ENCODE measurements at regions not wholly inside any gene's neighbourhood (a gene's known extent, or its start where the extent isn't known, plus 50 kb on each side); places are given as distances from the start of the nearest gene placed in this dataset.

- FAIRE-seq = no peak
- H3K4me1 ChIP-seq (ENCODE audit: control insufficient read depth in 2 of 3, insufficient read depth in 2 of 3, low read depth in 1 of 3, low read length in 3 of 3) = no peaks in the 10 kb centered on the region
- no peak overlapping the region for H3K9ac ChIP-seq (ENCODE audit: low read length in 3 of 3)
- H3K36me3 ChIP-seq (ENCODE audit: control insufficient read depth in 2 of 3, insufficient read depth in 3 of 3, low read length in 3 of 3) = no peaks in the 10 kb centered on the region
- intact Hi-C loops (cut with DNase I) = no loop called here
- no peak overlapping the region for H3K27ac ChIP-seq (ENCODE audit: low read depth in 2 of 2, low read length in 2 of 2)
- no peak for TF ChIP-seq CTCF (IDR thresholded peaks at IDR 0.05; ENCODE audit: borderline replicate concordance, extremely low read depth, insufficient read depth)
- no peak overlapping the region for H3K4me3 ChIP-seq (ENCODE audit: low read length in 3 of 3)
- peak in 2 of 5 donors; percentile 1 to 12 for DNase-seq
- H3K27me3 ChIP-seq (ENCODE audit: control insufficient read depth, insufficient read depth, low read length) = no peaks in the 10 kb centered on the region
- no peaks in the 10 kb centered on the region for H3K9me3 ChIP-seq (ENCODE audit: control insufficient read depth in 2 of 3, insufficient read depth in 1 of 3, low read length in 3 of 3)
These were observed 1351.2 kb downstream of the STIM2 start for GRCh38 chr4:28211676-28212470.

- Histone ChIP-seq H3K4me1 (ENCODE audit: control insufficient read depth in 2 of 3, insufficient read depth in 2 of 3, low read depth in 1 of 3, low read length in 3 of 3) (no peaks in the 10 kb centered on the region), H3K27me3 (ENCODE audit: control insufficient read depth, insufficient read depth, low read length) (no peaks in the 10 kb centered on the region), H3K36me3 (ENCODE audit: control insufficient read depth in 2 of 3, insufficient read depth in 3 of 3, low read length in 3 of 3) (no peaks in the 10 kb centered on the region), H3K27ac (ENCODE audit: low read depth in 2 of 2, low read length in 2 of 2) (no peak overlapping the region), H3K9me3 (ENCODE audit: control insufficient read depth in 2 of 3, insufficient read depth in 1 of 3, low read length in 3 of 3) (no peaks in the 10 kb centered on the region), H3K4me3 (ENCODE audit: low read length in 3 of 3) (no peak overlapping the region), H3K9ac (ENCODE audit: low read length in 3 of 3) (no peak overlapping the region)
- no peak for DNase-seq
- intact Hi-C loops (cut with DNase I) = no loop called here
- no peak for FAIRE-seq
- no peak for TF ChIP-seq CTCF (IDR thresholded peaks at IDR 0.05; ENCODE audit: borderline replicate concordance, extremely low read depth, insufficient read depth)
These were observed 1360.9 kb downstream of the STIM2 start for GRCh38 chr4:28221536-28221935.

GRCh38 chr4:28225050-28225449 lies 1364.4 kb downstream of the STIM2 start:
- intact Hi-C loops (cut with DNase I) = no loop called here
- H3K36me3 ChIP-seq (ENCODE audit: control insufficient read depth in 2 of 3, insufficient read depth in 3 of 3, low read length in 3 of 3) = no peaks in the 10 kb centered on the region
- H3K27ac ChIP-seq (ENCODE audit: low read depth in 2 of 2, low read length in 2 of 2) = no peak overlapping the region
- H3K9ac ChIP-seq (ENCODE audit: low read length in 3 of 3) = no peak overlapping the region
- H3K4me3 ChIP-seq (ENCODE audit: low read length in 3 of 3) = no peak overlapping the region
- H3K9me3 ChIP-seq (ENCODE audit: control insufficient read depth in 2 of 3, insufficient read depth in 1 of 3, low read length in 3 of 3) = no peaks in the 10 kb centered on the region
- no peak for TF ChIP-seq CTCF (IDR thresholded peaks at IDR 0.05; ENCODE audit: borderline replicate concordance, extremely low read depth, insufficient read depth)
- H3K27me3 ChIP-seq (ENCODE audit: control insufficient read depth, insufficient read depth, low read length) = no peaks in the 10 kb centered on the region
- no peak for FAIRE-seq
- no peaks in the 10 kb centered on the region for H3K4me1 ChIP-seq (ENCODE audit: control insufficient read depth in 2 of 3, insufficient read depth in 2 of 3, low read depth in 1 of 3, low read length in 3 of 3)
- peak in 3 of 5 donors; percentile 25 to 48 (median 35) for DNase-seq
